GM19438 (cell line): ENCODE measurements at regions not wholly inside any gene's neighbourhood (a gene's known extent, or its start where the extent isn't known, plus 50 kb on each side); places are given as distances from the start of the nearest gene placed in this dataset.
"Not testable (repeated sequence)": the region's sequence is repeated elsewhere in the genome, so short reads cannot be mapped to it uniquely, and the experiment has no call there.

Source experiments
- ATAC-seq: cut with Tn5 transposase; IDR thresholded peaks from one replicate; pipeline ENCODE4 v1.9.1; 2021; ENCODE audit warnings: low read depth; ENCODE audit not compliant: unreplicated experiment

- ATAC-seq = no peak
Observed at GRCh38 chr7:85292908-85293576, 106.2 kb upstream of the SEMA3D start.

- ATAC-seq = no peak
Observed at GRCh38 chr7:85290269-85290668, 103.4 kb upstream of the SEMA3D start.

- ATAC-seq = no peak
Observed at GRCh38 chr7:85289279-85289678, 102.4 kb upstream of the SEMA3D start.

- ATAC-seq = no peak
Observed at GRCh38 chr7:85287106-85287825, 100.4 kb upstream of the SEMA3D start.

GRCh38 chr7:85286446-85286845 is 99.6 kb upstream of the SEMA3D start:
- no peak for ATAC-seq

- ATAC-seq = no peak
Observed at GRCh38 chr7:85285527-85285926, 98.7 kb upstream of the SEMA3D start.

- ATAC-seq = no peak
Observed at GRCh38 chr7:85275204-85275603, 88.3 kb upstream of the SEMA3D start.

- no peak for ATAC-seq
Observed at GRCh38 chr7:85274454-85274853, 87.6 kb upstream of the SEMA3D start.

- ATAC-seq = no peak
Observed at GRCh38 chr7:85262891-85263290, 76.0 kb upstream of the SEMA3D start.

GRCh38 chr7:85261336-85261735 is 74.5 kb upstream of the SEMA3D start:
- no peak for ATAC-seq

- ATAC-seq = not testable (repeated sequence)
Observed at GRCh38 chr7:85249787-85250186, 62.9 kb upstream of the SEMA3D start.

- no peak for ATAC-seq
Observed at GRCh38 chr7:85239109-85239508, 52.3 kb upstream of the SEMA3D start.

- no peak for ATAC-seq
Observed at GRCh38 chr7:85237721-85238120, 50.9 kb upstream of the SEMA3D start.
